ENCODE measurements at regions not wholly inside any gene's neighbourhood (a gene's known extent, or its start where the extent isn't known, plus 50 kb on each side); places are given as distances from the start of the nearest gene placed in this dataset.

- no peak for DNase-seq (ENCODE audit: low spot score)
Observed at GRCh38 chr18:61082976-61083630, 250.1 kb upstream of the CDH20 start.

GRCh38 chr18:61085036-61085435 is 248.2 kb upstream of the CDH20 start:
- DNase-seq (ENCODE audit: low spot score) = no peak

- no peak for DNase-seq (ENCODE audit: low spot score)
Observed at GRCh38 chr18:61085761-61086160, 247.5 kb upstream of the CDH20 start.

- DNase-seq (ENCODE audit: low spot score) = no peak
Observed at GRCh38 chr18:61086657-61087056, 246.6 kb upstream of the CDH20 start.

- DNase-seq (ENCODE audit: low spot score) = no peak
Observed at GRCh38 chr18:61091379-61091778, 241.9 kb upstream of the CDH20 start.

GRCh38 chr18:61093965-61094364 is 239.3 kb upstream of the CDH20 start:
- no peak for DNase-seq (ENCODE audit: low spot score)

GRCh38 chr18:61096226-61096625 is 237.0 kb upstream of the CDH20 start:
- no peak for DNase-seq (ENCODE audit: low spot score)

- DNase-seq (ENCODE audit: low spot score) = no peak
Observed at GRCh38 chr18:61107113-61107512, 226.1 kb upstream of the CDH20 start.

- no peak for DNase-seq (ENCODE audit: low spot score)
Observed at GRCh38 chr18:61108706-61109105, 224.5 kb upstream of the CDH20 start.

GRCh38 chr18:61123309-61123708 is 209.9 kb upstream of the CDH20 start:
- no peak for DNase-seq (ENCODE audit: low spot score)

- DNase-seq (ENCODE audit: low spot score) = no peak
Observed at GRCh38 chr18:61127714-61128467, 205.3 kb upstream of the CDH20 start.

GRCh38 chr18:61129001-61129400 is 204.2 kb upstream of the CDH20 start:
- no peak for DNase-seq (ENCODE audit: low spot score)

GRCh38 chr18:61132031-61132430 is 201.2 kb upstream of the CDH20 start:
- DNase-seq (ENCODE audit: low spot score) = no peak

GRCh38 chr18:61133783-61134182 is 199.4 kb upstream of the CDH20 start:
- no peak for DNase-seq (ENCODE audit: low spot score)

GRCh38 chr18:61136711-61137251 is 196.4 kb upstream of the CDH20 start:
- DNase-seq (ENCODE audit: low spot score) = no peak

GRCh38 chr18:61141691-61142090 is 191.5 kb upstream of the CDH20 start:
- no peak for DNase-seq (ENCODE audit: low spot score)

- DNase-seq (ENCODE audit: low spot score) = no peak
Observed at GRCh38 chr18:61148322-61148721, 184.9 kb upstream of the CDH20 start.

- DNase-seq (ENCODE audit: low spot score) = no peak
Observed at GRCh38 chr18:61149786-61150185, 183.4 kb upstream of the CDH20 start.

- no peak for DNase-seq (ENCODE audit: low spot score)
Observed at GRCh38 chr18:61153571-61153970, 179.7 kb upstream of the CDH20 start.

GRCh38 chr18:61154866-61155265 is 178.4 kb upstream of the CDH20 start:
- DNase-seq (ENCODE audit: low spot score) = no peak

GRCh38 chr18:61155586-61155985 is 177.6 kb upstream of the CDH20 start:
- DNase-seq (ENCODE audit: low spot score) = no peak

GRCh38 chr18:61157451-61157850 is 175.8 kb upstream of the CDH20 start:
- no peak for DNase-seq (ENCODE audit: low spot score)

- no peak for DNase-seq (ENCODE audit: low spot score)
Observed at GRCh38 chr18:61159246-61159645, 174.0 kb upstream of the CDH20 start.

- no peak for DNase-seq (ENCODE audit: low spot score)
Observed at GRCh38 chr18:61164321-61164720, 168.9 kb upstream of the CDH20 start.
